Stimulated activated naive B cell treated with anti-CD40 and anti-IgM and Interleukin-4, amounts not matched to agents 10 μg/mL and 1 μg/mL and 100 μg/mL, for 72 hours (primary cell): ENCODE measurements at regions not wholly inside any gene's neighbourhood (a gene's known extent, or its start where the extent isn't known, plus 50 kb on each side); places are given as distances from the start of the nearest gene placed in this dataset.

Source experiments
- ATAC-seq, 2 donors: fragments of 150-1000 bp; cut with Tn5 transposase; replicated peaks; 2 replicates each; pipeline ENCODE4 v1.10.0; 2021; ENCODE audit warnings: moderate library complexity in 1 of 2
- DNase-seq: peaks from one replicate; pipeline ENCODE4 v3.0.0; 2021
- H3K27ac Mint-ChIP-seq: one replicate; pipeline ENCODE4 v1.8.0; 2022; ENCODE audit warnings: mild to moderate bottlenecking, mixed read lengths
- H3K27me3 Mint-ChIP-seq, 2 donors: one replicate each; pipeline ENCODE4 v1.8.0; 2022; ENCODE audit warnings: mixed read lengths in 2 of 2
- H3K36me3 Mint-ChIP-seq, 2 donors: one replicate each; pipeline ENCODE4 v1.8.0; 2022; ENCODE audit warnings: mixed read lengths in 2 of 2, mild to moderate bottlenecking in 1 of 2
- H3K4me1 Mint-ChIP-seq, 2 donors: one replicate each; pipeline ENCODE4 v1.8.0; 2022; ENCODE audit warnings: mixed read lengths in 2 of 2, mild to moderate bottlenecking in 1 of 2
- H3K4me3 Mint-ChIP-seq, 2 donors: one replicate each; pipeline ENCODE4 v1.8.0; 2022; ENCODE audit warnings: mild to moderate bottlenecking in 2 of 2, mixed read lengths in 2 of 2, moderate library complexity in 1 of 2
- H3K9me3 Mint-ChIP-seq, 2 donors: one replicate each; pipeline ENCODE4 v1.8.0; 2022; ENCODE audit warnings: mixed read lengths in 2 of 2, mild to moderate bottlenecking in 1 of 2

DNA sequence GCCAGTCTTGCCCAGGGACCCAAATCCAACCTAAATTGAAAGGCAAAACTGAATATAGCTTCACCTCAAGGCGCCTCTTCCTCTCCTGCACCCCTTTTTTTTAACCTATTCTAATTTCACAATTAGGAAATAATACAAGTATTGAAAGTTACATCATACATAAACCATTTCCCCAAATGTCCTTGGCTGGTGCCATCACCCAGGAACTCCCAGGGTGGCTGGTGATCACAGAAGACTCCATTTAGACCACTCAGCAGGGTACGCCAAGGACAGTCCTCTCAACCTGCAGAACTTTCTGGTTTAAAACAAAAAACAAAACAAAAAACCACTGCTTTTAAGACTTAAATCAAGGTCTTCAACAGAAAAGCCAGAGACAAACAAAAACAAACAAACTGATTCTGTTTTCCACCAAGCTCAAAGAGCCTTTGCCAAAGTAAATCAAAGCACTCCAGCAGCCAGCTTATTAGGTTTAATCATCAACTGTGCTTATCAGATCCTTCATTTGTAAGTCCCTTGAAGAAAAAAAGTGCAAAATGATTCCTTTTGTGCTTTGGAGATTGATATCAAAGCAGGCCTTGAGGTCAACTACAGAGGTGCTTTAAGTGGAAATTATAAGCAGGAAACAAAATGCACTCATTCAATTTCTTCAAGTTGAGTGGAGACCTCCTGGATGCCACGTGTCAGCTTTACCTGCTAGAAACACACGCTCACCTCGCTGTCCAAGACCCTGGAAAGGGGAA lies 113.0 kb downstream of the ETS2 start:
- Mint-ChIP-seq H3K36me3 (no peaks in the 10 kb centered on the region), H3K4me3 (no peak overlapping the region), H3K27me3 (peaks cover 14 to 22% of the 10 kb centered on the region in 2 donors), H3K9me3 (peaks cover 0 to 6% of the 10 kb centered on the region in 2 donors), H3K27ac (no peak overlapping the region), H3K4me1 (no peaks in the 10 kb centered on the region)
- DNase-seq (no peak), ATAC-seq (no peak)

DNA sequence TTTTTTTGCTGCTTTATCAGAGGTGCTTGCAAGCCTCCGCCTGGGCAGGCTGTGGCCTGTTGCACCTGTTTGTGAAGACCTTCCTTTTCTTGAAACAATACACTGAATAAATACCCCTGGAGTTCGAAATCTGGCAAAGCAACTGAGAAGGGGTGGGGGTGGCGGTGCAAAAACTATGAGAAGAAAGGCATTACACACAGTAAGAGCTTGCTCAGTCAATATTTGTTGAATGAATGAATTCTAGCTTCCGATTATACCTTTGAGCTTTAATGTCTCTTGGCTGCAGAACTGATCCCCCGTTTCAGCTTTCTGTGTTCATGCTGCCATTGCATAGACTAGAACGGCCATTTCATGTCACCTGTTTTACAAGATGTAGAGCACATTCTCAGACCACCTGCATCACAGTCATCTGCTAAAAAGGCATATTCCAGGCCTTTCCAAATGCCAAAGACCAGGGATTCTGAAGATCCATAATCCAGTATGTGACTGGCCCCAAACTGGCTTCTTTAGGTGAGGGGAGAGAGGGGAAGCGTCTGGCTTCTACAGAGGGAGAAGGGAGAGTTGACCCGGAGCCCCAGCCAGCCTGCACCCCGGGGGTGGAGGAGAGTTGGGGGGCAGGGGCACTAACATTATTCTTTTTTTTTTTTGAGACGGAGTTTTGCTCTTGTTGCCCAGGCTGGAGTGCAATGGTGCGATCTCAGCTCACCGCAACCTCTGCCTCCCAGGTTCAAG lies 111.5 kb downstream of the ETS2 start:
- H3K27me3 Mint-ChIP-seq: peaks cover 5 to 18% of the 10 kb centered on the region in 2 donors
- DNase-seq (no peak), ATAC-seq (no peak)
- no peak overlapping the region for H3K4me3 Mint-ChIP-seq
- H3K36me3 Mint-ChIP-seq: no peaks in the 10 kb centered on the region
- no peaks in the 10 kb centered on the region for H3K9me3 Mint-ChIP-seq
- peaks cover 0 to 2% of the 10 kb centered on the region in 2 donors for H3K4me1 Mint-ChIP-seq
- H3K27ac Mint-ChIP-seq: no peak overlapping the region

DNA sequence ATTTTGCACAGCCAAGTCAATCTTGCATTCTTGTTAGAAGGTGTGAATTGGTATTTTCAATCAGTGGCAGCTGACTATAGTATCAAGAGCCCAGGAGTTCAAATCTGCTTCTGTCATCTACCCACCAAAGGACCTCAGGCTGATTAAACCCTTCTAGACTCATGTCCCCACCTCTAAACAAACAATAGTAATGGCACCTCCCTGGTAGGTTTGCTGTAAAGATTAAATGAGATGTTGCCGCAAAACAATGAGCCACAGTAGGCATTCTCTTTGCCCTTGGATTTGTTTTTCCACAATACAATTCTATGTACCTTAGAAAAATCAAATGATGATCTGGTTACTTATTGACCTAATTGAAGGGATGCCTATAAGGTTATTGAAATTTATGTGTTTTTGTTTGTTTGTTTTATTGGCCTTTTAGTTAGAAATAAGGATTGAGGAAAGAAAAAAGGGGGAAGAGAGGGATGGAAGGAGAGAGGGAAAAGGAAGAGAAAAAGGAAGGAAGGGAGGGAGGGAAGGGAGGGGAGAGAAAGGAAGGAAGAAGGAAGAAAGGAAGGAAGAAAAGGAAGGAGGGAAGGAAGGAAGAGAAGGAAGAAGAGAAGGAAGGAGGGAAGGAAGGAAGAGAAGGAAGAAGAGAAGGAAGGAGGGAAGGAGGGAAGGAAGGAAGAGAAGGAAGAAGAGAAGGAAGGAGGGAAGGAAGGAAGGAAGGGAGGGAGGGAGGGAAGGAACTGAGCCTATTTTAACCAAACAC lies 110.7 kb downstream of the ETS2 start:
- Mint-ChIP-seq H3K4me3 (no peak overlapping the region), H3K36me3 (no peaks in the 10 kb centered on the region), H3K27me3 (peaks cover 3 to 23% of the 10 kb centered on the region in 2 donors), H3K4me1 (peaks cover 0 to 2% of the 10 kb centered on the region in 2 donors), H3K27ac (no peak overlapping the region), H3K9me3 (no peaks in the 10 kb centered on the region)
- ATAC-seq (no peak), DNase-seq (no peak)

DNA sequence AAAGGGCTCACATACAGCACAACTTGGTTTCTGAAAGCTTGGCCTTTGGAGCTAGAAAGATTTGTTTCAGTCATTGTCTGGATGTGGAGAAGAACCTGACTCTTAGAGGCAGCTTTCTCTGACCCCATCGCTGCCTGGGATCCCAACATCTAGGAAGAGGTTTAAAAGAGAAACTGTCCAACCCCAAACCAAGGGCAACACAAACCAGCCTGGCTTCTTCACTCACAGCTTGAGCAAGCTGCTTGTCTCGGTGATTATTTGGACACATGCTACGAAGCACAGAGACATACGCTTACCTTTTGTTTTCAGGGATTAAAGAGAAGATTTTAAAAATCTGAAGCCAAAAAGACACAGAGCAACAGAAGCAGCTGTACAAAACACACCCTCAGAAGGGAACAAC lies 109.8 kb downstream of the ETS2 start:
- Mint-ChIP-seq H3K27ac (no peak overlapping the region), H3K27me3 (peaks cover 6 to 23% of the 10 kb centered on the region in 2 donors), H3K4me1 (peaks cover 0 to 2% of the 10 kb centered on the region in 2 donors), H3K9me3 (no peaks in the 10 kb centered on the region), H3K4me3 (no peak overlapping the region), H3K36me3 (no peaks in the 10 kb centered on the region)
- no peak for ATAC-seq
- no peak for DNase-seq

DNA sequence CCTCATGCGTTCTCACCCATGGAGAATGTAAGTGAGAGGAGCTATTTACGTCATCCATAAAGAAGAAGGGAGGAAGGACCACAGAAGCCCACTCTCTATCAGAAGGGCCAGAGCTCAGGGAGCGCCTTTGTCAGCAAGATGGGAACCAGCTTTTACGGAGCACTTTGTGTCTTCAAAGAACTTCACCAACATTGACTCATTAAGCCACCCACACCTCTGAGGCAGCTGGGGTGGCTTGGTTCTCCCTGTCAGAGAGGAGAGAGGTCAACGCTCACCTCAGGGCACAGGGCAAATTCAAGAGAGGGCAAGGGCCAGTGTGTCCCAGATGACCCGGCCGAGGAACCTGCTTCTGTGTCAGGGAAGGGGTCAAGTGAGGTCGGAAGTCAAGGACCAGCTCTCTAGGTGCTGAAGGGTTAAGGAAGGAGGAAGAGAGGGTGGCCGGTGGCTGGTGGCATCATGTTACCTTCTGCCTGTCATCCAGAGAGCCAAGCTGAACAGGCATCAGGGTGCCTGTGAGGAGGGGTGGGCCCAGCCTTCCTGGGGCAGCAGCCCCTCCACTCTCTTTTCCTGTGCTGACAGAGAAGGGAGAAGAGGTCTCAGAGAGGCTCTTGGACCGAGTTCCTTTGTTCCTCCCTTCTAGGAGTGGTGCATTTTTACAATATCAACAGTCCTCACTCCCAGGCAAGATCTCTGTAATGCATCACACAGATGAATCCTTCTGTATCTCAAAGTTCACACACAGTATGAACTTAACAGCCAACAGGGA lies 109.0 kb downstream of the ETS2 start:
- Mint-ChIP-seq H3K27me3 (peaks cover 6 to 19% of the 10 kb centered on the region in 2 donors), H3K4me3 (no peak overlapping the region), H3K36me3 (no peaks in the 10 kb centered on the region), H3K27ac (no peak overlapping the region), H3K9me3 (no peaks in the 10 kb centered on the region), H3K4me1 (peaks cover 0 to 2% of the 10 kb centered on the region in 2 donors)
- no peak for DNase-seq
- no peak for ATAC-seq

DNA sequence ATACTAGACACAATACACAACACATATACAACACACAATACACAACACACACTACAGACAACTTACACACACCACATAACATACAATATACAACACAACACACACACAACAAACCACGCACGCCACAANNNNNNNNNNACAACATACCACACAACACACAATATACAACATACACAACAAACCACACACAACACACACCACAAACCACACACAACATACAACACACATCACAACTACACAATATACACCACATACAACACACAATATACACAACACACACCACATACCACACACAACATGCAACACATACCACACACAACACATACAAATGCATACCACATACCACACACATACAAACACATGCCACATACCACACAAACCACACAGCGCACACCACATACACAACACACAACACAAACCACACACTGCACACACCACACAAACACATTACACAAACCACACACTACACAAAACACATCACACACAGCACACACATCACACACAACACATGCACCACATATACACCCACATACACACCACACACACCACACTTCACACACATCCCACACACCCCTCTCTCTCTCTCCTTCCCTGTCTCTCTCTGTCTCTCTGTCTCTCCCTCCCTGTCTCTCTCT lies 108.3 kb downstream of the ETS2 start:
- Mint-ChIP-seq H3K9me3 (no peaks in the 10 kb centered on the region), H3K4me1 (peaks cover 0 to 2% of the 10 kb centered on the region in 2 donors), H3K27ac (no peak overlapping the region), H3K4me3 (no peak overlapping the region), H3K36me3 (no peaks in the 10 kb centered on the region), H3K27me3 (peaks cover 6 to 17% of the 10 kb centered on the region in 2 donors)
- DNase-seq (no peak), ATAC-seq (no peak)

DNA sequence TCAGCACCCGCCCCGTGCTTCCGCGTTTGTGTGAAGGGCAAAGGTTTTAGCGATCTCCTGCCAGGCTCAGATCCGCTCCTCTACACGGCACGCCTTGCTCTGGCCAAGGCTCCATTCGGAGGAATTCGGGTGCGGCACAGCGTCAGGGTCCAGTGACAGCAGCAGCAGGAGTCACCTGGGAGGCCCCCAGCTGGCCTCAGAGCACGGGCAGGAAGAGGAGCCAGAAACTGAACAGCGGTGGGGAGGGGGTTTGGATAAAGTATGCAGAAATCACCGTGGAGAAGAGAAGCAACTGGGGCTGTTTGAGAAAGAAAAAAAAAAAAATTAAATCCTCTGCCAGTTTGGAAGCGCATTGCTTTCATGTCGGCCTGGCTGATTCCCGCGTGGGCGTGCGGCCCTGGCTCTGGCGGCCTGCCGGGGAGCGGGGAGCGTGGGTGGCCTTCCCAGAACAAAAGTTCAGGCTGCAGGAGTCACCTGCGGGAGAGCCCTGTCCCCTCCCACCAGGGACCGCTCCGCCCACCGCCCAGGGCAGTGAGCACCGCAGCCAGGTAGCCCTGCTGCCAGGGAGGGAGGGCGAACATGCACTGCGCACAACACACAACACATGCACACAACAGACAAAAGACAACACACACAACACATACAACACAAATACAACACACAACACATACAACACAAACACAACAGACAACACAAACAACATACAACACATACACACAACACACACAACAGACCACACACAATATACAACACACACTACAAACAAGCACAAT lies 107.6 kb downstream of the ETS2 start:
- no peak overlapping the region for H3K27ac Mint-ChIP-seq
- H3K27me3 Mint-ChIP-seq: peaks cover 8 to 17% of the 10 kb centered on the region in 2 donors
- no peaks in the 10 kb centered on the region for H3K36me3 Mint-ChIP-seq
- peak overlapping the region in 1 of 2 donors; percentile 56 for H3K4me3 Mint-ChIP-seq
- H3K9me3 Mint-ChIP-seq: no peaks in the 10 kb centered on the region
- H3K4me1 Mint-ChIP-seq: peaks cover 0 to 2% of the 10 kb centered on the region in 2 donors
- no peak for DNase-seq
- peak; percentile 34 to 42 for ATAC-seq

DNA sequence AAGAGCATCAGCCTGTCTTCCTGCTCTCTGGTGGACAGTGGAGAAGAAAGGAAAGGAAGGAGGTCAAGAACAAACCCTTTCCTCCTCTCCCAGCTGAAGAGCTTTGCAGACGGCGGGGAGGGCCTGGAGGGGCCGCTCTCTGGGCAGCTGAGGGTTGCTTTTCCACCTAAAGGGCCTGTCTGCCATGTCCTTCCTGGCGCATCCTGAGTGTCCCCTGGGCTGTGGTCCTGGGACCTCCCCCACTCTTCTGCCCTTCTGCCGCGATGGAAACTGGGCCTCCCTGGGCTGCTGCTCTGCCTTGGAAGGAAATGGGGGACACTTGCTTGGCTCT lies 107.0 kb downstream of the ETS2 start:
- peaks cover 11 to 17% of the 10 kb centered on the region in 2 donors for H3K27me3 Mint-ChIP-seq
- no peaks in the 10 kb centered on the region for H3K9me3 Mint-ChIP-seq
- H3K27ac Mint-ChIP-seq: no peak overlapping the region
- H3K4me1 Mint-ChIP-seq: peaks cover 0 to 2% of the 10 kb centered on the region in 2 donors
- ATAC-seq (peak in 1 of 2 donors; percentile 4), DNase-seq (no peak)
- no peaks in the 10 kb centered on the region for H3K36me3 Mint-ChIP-seq
- no peak overlapping the region for H3K4me3 Mint-ChIP-seq

DNA sequence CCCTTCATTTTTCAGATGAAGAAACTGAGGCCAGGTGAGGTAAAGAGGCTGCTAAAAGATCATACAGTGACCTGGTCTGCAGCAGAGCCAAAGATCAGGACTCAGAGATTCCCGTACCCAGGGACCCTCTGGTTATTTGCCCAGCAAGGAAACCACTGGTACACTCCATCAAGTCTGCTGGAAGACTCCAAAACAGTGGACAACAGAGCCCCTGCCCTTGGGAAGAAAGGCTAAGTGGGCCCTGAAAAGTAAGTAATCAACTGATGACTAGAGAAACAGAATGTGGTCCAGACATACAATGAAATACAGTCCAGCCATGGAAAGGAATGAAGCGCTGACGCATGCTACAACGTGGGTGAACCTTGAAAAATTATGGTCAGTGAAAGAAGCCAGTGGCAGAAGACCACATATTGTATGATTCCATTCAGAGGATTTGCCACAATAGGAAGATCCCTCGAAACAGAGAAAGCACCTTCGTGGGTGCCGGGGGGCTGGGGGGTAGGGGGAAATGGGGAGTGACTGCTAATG lies 106.4 kb downstream of the ETS2 start:
- Mint-ChIP-seq H3K4me1 (peaks cover 0 to 2% of the 10 kb centered on the region in 2 donors), H3K9me3 (no peaks in the 10 kb centered on the region), H3K36me3 (no peaks in the 10 kb centered on the region), H3K4me3 (no peak overlapping the region), H3K27ac (no peak overlapping the region), H3K27me3 (peaks cover 11 to 17% of the 10 kb centered on the region in 2 donors)
- ATAC-seq (no peak), DNase-seq (no peak)

DNA sequence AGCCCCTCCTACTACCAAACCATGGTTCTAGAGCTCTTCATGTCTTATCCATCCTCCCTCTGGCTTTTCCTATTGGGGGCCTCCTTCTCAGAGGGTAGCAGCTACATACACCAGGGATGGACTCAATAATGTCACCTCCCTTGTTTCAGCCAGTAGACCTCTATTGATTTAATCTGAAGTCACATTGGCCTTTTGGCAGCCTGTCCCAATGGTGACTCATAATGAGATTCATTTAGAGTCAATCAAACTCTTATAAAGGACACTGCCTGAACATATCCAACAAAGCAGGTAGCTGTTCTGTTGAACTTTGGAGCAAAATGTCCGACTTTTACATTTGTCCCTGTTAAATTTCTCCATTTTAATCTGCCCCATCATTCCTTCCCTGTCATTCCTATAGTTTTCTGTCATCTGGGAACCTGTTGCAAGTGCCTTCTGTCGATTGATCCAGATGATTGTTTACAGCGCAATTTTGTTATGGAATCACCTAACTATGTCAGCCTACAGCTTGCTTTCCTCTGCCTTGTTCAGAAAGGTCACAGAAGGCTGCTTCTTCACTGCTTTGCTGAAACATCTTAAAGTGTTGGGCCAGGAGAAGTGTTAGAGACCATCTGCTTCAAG lies 105.9 kb downstream of the ETS2 start:
- peaks cover 11 to 18% of the 10 kb centered on the region in 2 donors for H3K27me3 Mint-ChIP-seq
- no peaks in the 10 kb centered on the region for H3K9me3 Mint-ChIP-seq
- no peaks in the 10 kb centered on the region for H3K36me3 Mint-ChIP-seq
- DNase-seq (no peak), ATAC-seq (no peak)
- no peak overlapping the region for H3K4me3 Mint-ChIP-seq
- H3K4me1 Mint-ChIP-seq: peaks cover 0 to 2% of the 10 kb centered on the region in 2 donors
- H3K27ac Mint-ChIP-seq: no peak overlapping the region

DNA sequence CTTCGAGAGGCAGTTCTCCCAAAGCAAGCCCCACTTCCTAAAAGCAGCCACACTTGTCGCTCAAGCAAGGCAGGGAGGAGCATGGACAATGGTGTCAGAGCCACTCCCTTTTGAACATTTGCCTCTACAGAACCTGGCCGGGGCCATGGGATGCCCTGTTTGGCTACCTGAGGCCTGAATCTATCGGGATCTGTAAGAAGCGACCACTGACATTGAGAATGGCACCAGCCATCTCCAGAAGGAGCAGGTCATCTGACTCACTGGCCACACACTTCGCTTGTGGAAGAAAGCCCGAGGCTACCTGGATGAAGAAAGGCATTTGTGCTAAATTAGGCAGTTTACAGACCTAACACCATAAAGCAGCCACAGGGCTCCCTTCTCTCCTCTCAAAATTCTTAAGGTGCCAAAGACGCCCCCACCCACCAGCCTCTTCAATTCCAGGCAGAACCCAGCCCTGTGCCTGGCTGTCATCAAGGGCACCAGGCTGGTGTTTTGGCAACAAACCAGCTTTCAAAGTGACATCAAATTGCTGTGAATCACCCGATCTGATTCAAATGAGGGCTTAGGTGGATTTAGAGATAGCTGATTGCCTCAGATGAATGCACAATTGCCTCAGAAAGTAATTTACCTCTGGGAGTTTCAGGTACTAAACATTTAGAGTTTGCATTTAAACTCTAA lies 104.8 kb downstream of the ETS2 start:
- no peak overlapping the region for H3K27ac Mint-ChIP-seq
- peaks cover 0 to 2% of the 10 kb centered on the region in 2 donors for H3K4me1 Mint-ChIP-seq
- no peaks in the 10 kb centered on the region for H3K9me3 Mint-ChIP-seq
- ATAC-seq (peak in 1 of 2 donors; percentile 18), DNase-seq (no peak)
- peaks cover 11 to 14% of the 10 kb centered on the region in 2 donors for H3K27me3 Mint-ChIP-seq
- no peak overlapping the region for H3K4me3 Mint-ChIP-seq
- no peaks in the 10 kb centered on the region for H3K36me3 Mint-ChIP-seq

DNA sequence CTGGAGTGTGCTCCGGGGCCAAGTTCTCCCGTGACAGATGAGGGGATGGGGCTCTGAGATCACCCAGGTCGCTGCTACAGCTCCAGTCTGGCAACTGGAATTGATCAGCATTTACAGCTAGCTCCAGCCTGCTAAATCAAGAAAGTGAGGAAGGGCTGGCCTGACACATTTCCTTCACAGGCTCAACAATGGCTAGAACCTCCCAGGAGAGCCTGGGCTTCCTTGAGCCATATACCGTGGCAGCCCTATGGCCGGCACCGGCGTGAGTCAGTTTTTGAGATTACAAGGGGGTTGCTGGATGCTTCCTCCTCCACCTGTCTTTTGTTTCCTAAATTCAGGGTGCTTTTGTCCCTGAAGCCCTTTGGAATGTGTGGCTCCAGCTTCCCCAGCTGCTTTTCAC lies 104.2 kb downstream of the ETS2 start:
- Mint-ChIP-seq H3K9me3 (no peaks in the 10 kb centered on the region), H3K27ac (no peak overlapping the region), H3K4me3 (no peak overlapping the region), H3K4me1 (peaks cover 0 to 2% of the 10 kb centered on the region in 2 donors), H3K36me3 (no peaks in the 10 kb centered on the region), H3K27me3 (peaks cover 11 to 14% of the 10 kb centered on the region in 2 donors)
- ATAC-seq: no peak
- no peak for DNase-seq
